Choroid plexus epithelial cell (primary cell): ENCODE measurements at regions not wholly inside any gene's neighbourhood (a gene's known extent, or its start where the extent isn't known, plus 50 kb on each side); places are given as distances from the start of the nearest gene placed in this dataset.
A peak's percentile ranks its signal among the peaks of the same experiment; 100 is the strongest.

Source experiments
- DNase-seq: peaks from one replicate; pipeline ENCODE4 v3.0.0-alpha.2; 2010; ENCODE audit warnings: low read depth
- H3K4me3 ChIP-seq: 2 replicates; pipeline ENCODE4 v1.5.1; 2011; ENCODE audit warnings: low read depth, mild to moderate bottlenecking, control low read depth, low read length, moderate library complexity
- TF ChIP-seq, protein P1 (sequence below): conservative IDR thresholded peaks from 2 replicates; pipeline ENCODE4 v1.5.1; 2011; ENCODE audit warnings: low read depth, mild to moderate bottlenecking, control low read depth, inconsistent platforms, low read length, moderate library complexity

DNA sequence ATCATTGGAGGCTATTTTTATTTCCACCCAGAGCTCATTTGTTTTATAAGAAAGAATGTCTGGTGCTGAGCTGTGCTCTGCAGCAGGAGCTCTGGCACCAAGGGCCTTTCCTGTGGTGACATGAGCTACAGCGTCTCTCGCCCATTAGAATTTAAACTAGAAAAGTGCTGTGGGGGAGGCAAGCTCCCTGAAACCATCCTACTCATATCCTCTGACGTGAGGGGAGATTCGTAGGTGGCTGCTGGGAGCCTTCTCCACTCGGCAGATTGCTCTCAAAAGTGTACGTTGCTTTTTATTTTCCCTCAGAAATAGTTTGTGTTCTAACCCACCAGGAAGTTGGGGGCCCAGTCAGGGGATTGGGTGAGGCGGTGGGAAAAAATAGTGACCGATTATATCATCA, 76.3 kb upstream of the ARHGEF3 start:
- no peak overlapping the region for H3K4me3 ChIP-seq
- TF ChIP-seq, protein P1, sequence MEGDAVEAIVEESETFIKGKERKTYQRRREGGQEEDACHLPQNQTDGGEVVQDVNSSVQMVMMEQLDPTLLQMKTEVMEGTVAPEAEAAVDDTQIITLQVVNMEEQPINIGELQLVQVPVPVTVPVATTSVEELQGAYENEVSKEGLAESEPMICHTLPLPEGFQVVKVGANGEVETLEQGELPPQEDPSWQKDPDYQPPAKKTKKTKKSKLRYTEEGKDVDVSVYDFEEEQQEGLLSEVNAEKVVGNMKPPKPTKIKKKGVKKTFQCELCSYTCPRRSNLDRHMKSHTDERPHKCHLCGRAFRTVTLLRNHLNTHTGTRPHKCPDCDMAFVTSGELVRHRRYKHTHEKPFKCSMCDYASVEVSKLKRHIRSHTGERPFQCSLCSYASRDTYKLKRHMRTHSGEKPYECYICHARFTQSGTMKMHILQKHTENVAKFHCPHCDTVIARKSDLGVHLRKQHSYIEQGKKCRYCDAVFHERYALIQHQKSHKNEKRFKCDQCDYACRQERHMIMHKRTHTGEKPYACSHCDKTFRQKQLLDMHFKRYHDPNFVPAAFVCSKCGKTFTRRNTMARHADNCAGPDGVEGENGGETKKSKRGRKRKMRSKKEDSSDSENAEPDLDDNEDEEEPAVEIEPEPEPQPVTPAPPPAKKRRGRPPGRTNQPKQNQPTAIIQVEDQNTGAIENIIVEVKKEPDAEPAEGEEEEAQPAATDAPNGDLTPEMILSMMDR = no peak
- peak; percentile 28 for DNase-seq

DNA sequence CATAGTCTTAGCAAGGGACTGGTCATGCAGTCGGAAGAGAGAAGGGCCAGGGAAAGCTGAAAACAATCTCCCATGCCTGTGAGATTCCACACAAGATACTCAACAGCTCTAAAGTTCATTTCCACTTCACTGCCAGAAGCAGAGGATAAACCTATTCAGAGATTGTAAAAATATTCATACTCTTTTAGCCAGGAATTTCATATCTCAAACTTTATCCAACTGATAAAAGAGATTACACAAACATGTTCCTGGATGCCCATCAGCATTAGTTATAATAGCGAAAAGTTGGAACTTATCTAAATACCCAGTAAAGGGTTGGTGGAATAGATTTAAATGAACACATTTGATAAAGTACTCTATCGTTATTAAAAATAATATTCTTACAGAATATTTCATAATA, 75.2 kb upstream of the ARHGEF3 start:
- DNase-seq = no peak
- TF ChIP-seq, protein P1 = no peak

DNA sequence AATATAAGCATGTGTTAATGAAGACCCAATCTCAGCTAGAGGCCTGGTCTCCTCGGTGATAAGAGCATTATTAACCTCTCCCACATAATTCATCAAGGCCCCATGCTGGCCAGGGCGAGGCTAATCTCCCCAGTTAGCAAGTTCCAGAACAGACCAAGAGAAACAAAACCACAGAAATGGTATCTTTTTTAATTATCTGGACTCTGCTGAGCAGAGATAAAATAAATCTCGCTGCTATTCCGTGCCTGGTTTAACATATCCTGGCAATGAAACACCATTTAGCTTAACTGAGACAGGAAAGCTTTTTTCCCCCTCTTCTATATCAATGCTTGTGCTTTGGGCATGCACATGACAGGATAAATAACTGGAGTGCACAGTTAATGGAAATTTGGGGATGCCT, 72.5 kb upstream of the ARHGEF3 start:
- TF ChIP-seq, protein P1 = no peak
- no peak overlapping the region for H3K4me3 ChIP-seq
- DNase-seq = no peak

More for the DNA sequence above, 75.2 kb upstream of the ARHGEF3 start:
- no peak overlapping the region for H3K4me3 ChIP-seq

DNA sequence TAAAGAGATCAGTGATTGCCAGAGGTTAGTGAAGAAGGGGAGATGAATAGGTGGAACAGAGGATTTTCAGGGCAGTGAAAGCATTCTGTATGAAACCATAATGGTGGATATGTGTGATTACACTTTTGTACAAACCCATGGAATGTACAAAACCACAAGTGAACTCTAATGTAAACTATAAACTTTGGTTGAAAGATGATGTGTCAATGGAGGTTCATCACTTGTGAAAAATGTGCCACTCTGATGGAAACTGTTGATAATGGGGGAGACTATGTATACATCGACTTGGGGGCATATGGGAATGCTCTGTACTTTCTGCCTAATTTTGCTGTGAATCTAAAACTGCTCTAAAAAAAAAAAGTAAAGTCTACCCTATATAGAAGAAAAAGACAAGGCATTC, 68.7 kb upstream of the ARHGEF3 start:
- peak; percentile 37 for DNase-seq
- no peak overlapping the region for H3K4me3 ChIP-seq

DNA sequence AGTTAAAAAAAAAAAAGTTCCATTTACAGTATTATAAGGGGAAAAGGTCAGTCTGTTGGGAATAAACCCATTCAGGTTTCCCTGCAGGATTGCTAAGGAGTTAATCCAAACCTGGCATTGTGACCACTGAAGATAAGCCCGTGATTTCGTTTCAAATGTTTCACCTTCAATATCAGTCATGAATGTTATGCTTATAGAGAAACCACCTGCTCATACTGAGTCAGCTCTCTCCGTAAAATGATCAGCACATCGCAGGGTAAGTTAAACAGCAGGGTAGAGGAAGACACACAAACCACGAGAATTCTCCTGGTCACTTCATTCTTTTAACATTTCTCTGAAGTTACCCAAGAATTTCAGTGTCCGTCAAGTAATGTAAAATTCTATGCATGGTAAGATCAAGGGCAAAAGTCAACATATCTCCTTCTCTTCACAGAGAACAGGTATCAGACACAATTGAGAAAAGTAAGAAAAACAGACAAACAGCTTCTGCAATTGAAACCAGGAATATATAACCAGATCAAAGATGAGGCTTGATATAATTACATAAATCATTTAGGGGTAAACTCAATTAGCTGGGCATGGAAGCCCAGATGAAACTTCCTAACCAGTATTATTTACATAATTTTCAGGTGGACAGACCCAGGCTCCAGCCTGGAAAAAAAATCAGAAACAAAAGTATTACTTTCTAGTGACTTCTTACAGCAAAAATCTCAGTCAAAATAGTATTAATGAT, 67.6 kb upstream of the ARHGEF3 start:
- H3K4me3 ChIP-seq = no peak overlapping the region
- DNase-seq = peak; percentile 75
- TF ChIP-seq, protein P1 = no peak

More for the DNA sequence above, 68.7 kb upstream of the ARHGEF3 start:
- TF ChIP-seq, protein P1 = no peak

DNA sequence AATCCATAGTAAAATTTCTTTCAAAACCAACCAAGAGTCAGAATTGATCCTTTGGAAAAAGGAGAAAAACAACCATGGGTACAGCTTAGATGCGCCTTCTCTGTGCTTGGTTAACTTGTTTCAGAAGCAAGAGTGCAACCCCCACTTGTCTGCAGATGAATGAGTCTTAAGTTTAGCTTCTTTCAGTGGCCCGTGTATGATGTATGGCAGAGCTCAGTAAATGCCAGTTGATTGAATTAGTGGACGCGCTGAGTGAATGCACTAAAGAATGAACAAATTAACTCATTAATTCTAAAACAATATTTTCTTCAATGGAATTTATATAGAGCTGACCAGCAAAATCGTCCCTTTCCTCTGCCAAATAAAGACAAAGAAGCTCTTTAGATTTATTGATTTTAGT, 67.0 kb upstream of the ARHGEF3 start:
- DNase-seq = no peak
- H3K4me3 ChIP-seq = no peak overlapping the region
- TF ChIP-seq, protein P1 = no peak

DNA sequence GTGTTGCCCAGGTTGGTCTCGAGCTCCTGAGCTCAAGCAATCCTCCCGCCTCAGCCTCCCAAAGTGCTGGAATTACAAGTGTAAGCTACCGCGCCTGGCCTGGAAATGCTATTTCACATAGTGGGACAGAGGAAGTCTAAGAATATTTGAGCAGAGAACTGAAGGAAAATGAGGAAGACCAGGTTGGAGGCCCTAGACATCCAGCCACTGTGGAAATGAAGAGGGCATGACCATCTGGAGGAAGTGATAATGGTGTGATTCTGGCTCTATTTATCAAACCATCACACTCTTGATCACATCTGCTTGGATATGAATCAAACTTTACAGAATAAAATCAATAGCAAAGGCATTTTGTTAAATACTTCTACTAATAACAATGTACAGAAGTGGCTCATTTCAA, 65.9 kb upstream of the ARHGEF3 start:
- TF ChIP-seq, protein P1 = no peak
- H3K4me3 ChIP-seq = no peak overlapping the region
- no peak for DNase-seq
